ENCODE measurements at regions not wholly inside any gene's neighbourhood (a gene's known extent, or its start where the extent isn't known, plus 50 kb on each side); places are given as distances from the start of the nearest gene placed in this dataset.

DNA sequence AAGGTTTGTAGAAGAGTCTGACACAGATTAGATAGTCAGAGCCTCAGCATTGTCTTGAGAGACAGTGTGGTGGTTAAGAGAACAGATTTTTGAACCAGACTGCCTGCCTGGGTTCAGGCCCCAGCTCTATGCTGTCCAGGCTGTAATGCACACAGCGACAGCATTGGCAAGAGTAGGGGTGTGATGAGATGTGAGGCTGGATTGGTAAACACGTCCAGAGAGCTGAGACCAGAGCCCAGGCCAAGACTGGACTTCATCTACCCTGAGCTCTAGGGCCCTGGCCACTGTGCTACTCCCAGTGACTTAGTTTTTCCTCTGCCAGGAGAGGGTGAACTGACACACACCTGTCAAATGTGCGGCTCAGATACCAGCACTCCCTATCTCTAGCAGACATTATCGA is 360.4 kb downstream of the RPS24 start:
- no peak for DNase-seq
- no peaks in the 10 kb centered on the region for H3K9me3 ChIP-seq

DNA sequence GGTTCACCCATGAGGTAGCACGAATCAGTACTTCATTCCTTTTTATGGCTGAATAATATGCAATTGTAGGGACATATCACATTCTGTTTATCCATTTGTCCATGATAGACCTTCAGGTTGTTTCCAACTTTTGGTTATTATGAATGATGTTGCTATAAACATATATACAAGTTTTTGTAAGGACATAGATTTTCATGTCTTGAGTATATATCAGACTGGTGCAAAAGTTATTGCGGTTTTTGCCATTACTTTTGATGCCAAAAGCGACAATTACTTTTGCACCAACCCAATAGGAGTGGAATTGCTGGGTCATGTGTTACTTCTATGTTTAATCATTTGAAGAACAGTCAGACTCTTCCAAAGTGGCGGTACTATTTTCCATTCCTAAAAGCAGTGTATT is 361.5 kb downstream of the RPS24 start:
- DNase-seq = no peak
- H3K9me3 ChIP-seq = no peaks in the 10 kb centered on the region
- no peaks in the 10 kb centered on the region for H3K36me3 ChIP-seq
- no peak overlapping the region for H3K4me3 ChIP-seq
- no peaks in the 10 kb centered on the region for H3K27me3 ChIP-seq

More for the DNA sequence above, 360.4 kb downstream of the RPS24 start:
- Histone ChIP-seq H3K36me3 (no peaks in the 10 kb centered on the region), H3K4me3 (no peak overlapping the region), H3K27me3 (no peaks in the 10 kb centered on the region)

DNA sequence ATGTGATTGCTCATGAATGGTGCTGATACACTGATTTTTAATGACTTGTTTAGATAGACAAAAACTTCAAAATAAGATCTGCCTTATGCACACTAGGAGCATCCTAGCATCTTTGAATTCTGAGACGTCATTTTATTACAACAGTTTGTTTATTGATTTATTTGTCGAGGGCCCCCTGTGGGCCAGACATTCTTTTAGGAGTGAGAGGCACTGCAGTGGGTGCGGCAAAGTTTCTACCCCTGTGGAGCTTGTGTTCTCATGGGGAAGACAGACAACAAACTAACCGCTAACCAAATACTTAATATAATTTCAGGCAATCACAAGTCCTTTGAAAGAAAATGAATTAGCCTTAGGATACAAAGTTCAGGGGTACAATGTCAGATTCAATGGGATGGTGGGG is 363.1 kb downstream of the RPS24 start:
- Histone ChIP-seq H3K9me3 (no peaks in the 10 kb centered on the region), H3K36me3 (no peaks in the 10 kb centered on the region), H3K4me3 (no peak overlapping the region), H3K27me3 (no peaks in the 10 kb centered on the region)
- no peak for DNase-seq

DNA sequence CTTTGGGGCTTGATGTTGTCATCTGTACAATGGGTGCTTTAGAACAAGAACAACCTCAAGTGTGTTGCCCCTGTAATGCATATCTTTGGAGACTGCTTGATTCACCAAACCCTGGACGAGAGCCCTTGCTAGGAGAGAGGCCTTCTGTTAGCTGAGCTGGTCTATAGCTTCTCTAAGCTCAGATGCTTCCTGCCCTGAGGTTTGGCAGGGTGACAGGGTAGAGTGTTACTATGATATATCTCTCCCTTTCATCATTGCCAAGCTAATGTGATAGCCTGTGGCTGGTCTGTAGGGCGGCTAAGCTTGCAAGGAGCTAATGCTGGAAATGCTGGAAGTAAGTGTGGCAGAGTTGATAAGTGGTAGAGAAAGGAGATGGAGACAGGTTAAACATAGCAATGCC is 364.1 kb downstream of the RPS24 start:
- DNase-seq = peak; percentile 23

DNA sequence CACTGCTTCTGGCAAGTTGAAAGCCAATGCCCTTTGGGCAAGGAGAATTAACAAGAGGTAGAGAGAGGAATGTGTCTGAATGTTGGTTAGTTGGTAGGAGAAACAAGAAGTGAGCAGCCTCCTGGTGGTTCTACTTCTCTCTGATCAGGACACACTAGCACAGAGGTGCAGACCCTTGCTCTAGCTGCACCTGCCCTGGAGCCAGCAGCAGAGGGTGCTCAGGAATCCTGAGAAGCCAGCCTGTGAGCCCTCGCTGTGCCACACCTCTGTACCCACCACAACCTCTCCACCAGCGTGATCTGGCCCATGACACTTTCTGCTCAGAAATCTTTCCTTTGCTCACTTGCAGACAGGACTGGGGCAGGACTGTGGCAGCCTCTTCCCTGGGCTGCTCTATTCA is 364.7 kb downstream of the RPS24 start:
- Histone ChIP-seq H3K27me3 (no peaks in the 10 kb centered on the region), H3K4me3 (no peak overlapping the region), H3K36me3 (no peaks in the 10 kb centered on the region), H3K9me3 (no peaks in the 10 kb centered on the region)
- no peak for DNase-seq

More for the DNA sequence above, 364.1 kb downstream of the RPS24 start:
- H3K36me3 ChIP-seq = no peaks in the 10 kb centered on the region
- no peaks in the 10 kb centered on the region for H3K9me3 ChIP-seq
- H3K4me3 ChIP-seq = no peak overlapping the region
- no peaks in the 10 kb centered on the region for H3K27me3 ChIP-seq

DNA sequence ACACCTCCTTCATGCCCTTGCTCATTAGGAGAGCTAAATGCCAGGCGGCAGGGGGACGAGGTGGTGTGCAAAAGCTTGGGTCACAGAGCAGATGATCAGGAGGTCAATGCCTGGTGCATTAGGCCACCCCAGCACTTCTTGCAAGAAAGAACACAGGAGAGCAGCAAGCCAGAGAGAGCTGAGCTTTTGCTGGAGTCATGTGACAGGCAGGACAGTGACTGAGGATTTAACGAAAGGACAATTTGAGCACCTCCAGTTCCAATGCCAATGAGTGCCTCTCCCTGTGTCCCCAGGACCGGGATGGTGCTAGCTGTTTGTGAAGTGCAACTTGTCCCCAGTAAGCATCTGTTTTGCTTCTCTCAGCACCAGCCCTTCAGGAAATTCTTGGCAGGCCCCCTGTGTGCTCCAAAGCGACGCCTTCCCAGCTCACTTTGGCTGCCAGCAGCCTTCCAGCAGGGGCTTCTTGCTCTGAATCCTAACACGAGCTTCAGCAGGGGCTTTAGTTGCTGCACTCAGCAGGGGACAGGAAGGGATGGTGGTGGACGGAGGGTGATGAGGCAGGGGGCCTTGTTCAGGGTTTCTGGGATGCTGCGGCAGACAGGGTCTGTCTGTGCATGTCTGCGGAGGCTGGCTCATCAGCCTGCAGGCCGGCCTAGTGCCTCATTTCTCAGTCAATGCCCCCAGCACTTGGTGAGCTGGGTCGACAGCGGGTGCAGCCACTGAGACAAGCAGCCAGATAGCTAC is 368.1 kb downstream of the RPS24 start:
- no peaks in the 10 kb centered on the region for H3K27me3 ChIP-seq
- no peaks in the 10 kb centered on the region for H3K36me3 ChIP-seq
- DNase-seq = no peak

DNA sequence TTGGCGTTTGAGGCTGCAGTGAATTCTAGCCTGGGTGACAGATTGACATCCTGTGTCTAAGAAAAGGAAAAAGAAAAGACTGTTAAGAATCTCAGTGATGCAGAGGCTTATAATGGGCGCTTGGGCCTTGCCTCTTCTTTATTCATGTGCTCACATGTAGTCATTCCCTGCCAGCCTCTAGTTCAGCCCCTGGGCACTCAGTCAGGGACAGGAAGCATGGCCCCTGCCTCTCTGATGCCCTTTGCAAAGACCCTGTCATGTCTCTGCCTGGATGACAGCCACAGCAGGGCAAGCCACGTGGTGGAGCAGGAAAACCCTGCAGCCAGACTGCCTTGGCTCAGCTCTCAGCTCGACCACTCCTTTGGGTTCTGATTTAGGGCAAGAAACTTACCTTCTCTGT is 368.9 kb downstream of the RPS24 start:
- H3K27me3 ChIP-seq = no peaks in the 10 kb centered on the region
- DNase-seq = no peak
- no peaks in the 10 kb centered on the region for H3K36me3 ChIP-seq
- no peaks in the 10 kb centered on the region for H3K9me3 ChIP-seq
- no peak overlapping the region for H3K4me3 ChIP-seq

More for the DNA sequence above, 368.1 kb downstream of the RPS24 start:
- Histone ChIP-seq H3K9me3 (no peaks in the 10 kb centered on the region), H3K4me3 (no peak overlapping the region)

DNA sequence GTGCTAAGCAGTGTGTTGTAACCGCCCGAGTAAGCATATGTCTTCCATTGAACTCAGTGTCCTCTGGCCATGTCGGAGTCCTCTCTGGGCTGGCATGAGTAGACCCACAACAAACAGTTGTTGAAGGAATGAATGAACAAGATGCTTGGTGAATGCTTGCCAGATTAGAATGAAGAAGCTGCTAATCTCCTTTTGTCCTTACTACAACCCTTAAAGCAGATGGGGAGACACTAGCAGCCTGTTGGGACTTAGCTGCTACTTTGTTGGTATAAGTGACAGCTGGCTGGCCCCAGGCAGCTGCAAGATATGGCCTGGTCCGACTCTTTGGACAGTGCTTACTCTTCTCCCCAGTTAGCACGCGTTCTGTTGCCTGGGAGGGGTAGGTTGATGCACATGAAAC is 370.1 kb downstream of the RPS24 start:
- no peak for DNase-seq
- Histone ChIP-seq H3K4me3 (no peak overlapping the region), H3K9me3 (no peaks in the 10 kb centered on the region), H3K27me3 (no peaks in the 10 kb centered on the region), H3K36me3 (no peaks in the 10 kb centered on the region)

DNA sequence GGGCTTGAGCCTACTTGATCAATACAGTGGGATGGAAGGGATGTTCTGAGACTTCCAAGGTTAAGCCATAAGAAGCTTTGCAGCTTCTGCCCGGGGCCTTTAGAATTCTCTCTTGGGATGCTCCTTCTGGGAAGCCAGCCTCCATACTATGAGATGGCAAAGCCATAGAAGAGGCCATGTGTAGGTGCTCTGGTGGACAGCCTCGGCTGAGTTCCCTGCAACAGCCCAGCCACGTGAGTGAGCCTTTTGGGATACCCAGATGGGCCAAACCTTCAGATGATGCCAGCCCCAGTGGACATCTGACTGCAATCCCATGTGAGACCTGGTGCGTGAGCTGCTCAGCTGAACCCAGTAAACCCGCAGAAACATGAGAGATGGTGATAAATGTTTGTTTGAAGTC is 370.6 kb downstream of the RPS24 start:
- no peak overlapping the region for H3K4me3 ChIP-seq
- no peaks in the 10 kb centered on the region for H3K27me3 ChIP-seq
- H3K9me3 ChIP-seq = no peaks in the 10 kb centered on the region
- no peak for DNase-seq
- H3K36me3 ChIP-seq = no peaks in the 10 kb centered on the region

DNA sequence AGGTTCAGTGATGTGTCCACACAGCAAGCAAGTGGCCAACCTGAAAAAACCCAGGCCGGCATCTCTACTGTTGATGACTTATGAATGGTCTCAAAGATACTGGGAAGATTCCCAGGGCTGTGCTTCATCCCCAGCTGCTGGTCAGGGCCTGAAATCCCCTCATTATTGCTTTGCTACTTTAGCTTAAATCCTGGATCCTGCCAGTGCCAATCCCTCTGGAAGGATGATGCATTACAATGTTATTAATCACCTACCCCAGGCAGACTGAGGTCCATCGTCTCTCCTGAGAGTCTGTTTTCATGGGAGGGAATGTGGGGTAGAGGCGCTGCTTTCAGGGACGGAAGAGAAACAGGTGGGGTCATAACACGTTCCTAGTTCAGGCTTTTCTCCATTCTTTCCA is 371.6 kb downstream of the RPS24 start:
- no peaks in the 10 kb centered on the region for H3K27me3 ChIP-seq
- no peaks in the 10 kb centered on the region for H3K36me3 ChIP-seq
- DNase-seq = peak; percentile 80
- H3K9me3 ChIP-seq = no peaks in the 10 kb centered on the region
- H3K4me3 ChIP-seq = no peak overlapping the region

DNA sequence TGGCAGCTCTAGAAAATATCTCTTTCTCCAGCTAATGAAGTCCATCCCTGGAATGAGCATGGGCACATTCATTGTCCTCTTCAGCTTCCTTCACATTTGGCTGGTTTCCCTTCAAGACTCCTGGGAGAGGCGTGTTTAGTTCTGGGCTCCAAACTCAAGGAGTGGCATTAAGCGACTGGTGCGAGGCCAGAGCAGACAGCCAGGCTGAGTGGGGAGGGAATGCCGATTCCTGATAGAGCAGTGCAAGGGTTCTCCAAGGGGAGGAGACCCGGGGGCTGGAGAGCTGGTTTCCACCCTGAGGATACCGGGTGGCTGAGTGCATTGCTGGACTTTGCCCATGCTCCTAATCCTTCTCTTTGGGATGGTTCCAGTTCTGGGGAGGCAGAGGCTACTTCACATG is 372.1 kb downstream of the RPS24 start:
- H3K36me3 ChIP-seq = no peaks in the 10 kb centered on the region
- no peak overlapping the region for H3K4me3 ChIP-seq
- H3K27me3 ChIP-seq = no peaks in the 10 kb centered on the region
- DNase-seq = peak; percentile 83
- H3K9me3 ChIP-seq = no peaks in the 10 kb centered on the region

DNA sequence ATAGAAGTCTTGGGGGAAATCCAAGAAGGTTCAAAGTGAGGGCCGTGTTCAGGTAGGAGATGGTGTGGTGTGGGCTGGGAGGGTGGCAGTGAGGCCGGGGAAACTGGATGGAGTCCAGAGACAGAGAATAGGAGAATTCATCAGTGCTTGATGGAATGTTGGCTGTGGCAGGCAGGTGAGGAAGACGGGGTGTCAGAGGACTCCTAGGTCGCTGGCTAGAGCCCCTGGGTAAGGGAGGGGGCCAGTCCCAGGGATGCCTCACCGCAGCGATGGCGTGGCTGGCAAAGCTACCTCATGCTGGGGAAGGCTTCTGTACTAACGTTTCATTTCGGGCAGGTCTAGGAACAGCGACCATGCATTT is 373.0 kb downstream of the RPS24 start:
- H3K4me3 ChIP-seq = no peak overlapping the region
- DNase-seq = no peak
- no peaks in the 10 kb centered on the region for H3K36me3 ChIP-seq
- no peaks in the 10 kb centered on the region for H3K9me3 ChIP-seq
- no peaks in the 10 kb centered on the region for H3K27me3 ChIP-seq

DNA sequence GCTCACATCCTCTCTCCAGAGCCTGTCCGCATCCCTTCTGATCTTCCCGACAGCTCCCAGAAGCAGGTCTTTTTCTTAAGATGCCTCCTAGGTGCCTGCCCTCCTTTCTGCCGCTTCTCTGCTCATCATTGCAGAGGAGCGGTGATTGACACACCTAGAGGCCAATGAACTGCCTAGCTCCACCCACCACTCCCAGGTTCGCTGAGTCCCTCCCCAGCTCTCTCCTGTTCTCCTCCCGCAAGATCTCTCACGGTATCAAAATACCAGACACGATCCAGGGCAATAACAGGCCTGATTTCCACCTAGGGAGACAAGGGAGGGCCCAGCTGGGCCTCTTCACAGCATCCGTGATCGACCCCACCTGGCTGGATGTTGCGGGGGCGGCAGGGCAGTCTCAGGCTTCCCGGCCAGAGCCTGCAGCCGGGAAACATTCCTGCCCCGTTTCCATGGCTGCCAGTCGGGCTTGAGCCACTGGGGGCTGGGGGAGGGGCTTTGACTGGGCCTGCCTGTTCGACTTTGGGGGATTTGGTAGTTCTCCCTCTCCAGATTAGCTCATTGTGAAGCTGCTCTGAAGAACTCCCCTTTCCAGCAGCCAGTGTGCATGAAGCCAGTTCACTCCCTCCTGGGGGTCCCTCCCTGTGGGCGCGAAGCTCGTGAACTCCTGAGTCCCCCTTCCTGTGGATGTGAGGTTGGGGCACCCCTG is 373.5 kb downstream of the RPS24 start:
- no peak overlapping the region for H3K4me3 ChIP-seq
- peak; percentile 23 for DNase-seq
- H3K36me3 ChIP-seq = no peaks in the 10 kb centered on the region
- H3K27me3 ChIP-seq = no peaks in the 10 kb centered on the region
- no peaks in the 10 kb centered on the region for H3K9me3 ChIP-seq

DNA sequence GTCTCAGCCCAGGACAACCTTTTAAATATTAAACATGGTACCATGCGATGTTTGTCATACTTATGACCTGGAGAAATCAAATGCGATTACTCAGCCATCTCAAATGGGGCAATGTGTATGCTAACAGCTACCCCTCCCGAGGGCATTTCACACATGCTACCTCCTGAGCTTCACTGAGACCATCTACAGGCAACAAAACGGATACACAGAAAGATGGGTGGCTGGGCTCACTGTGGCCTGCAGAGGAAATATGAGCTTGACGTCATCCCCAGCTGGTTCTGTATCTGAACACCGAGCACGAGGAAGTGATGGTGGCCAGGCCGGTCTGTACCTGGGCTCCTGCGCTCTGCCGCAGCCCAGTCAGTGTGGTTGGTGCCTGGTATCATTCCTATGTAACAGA is 374.3 kb downstream of the RPS24 start:
- DNase-seq = no peak
- Histone ChIP-seq H3K9me3 (no peaks in the 10 kb centered on the region), H3K4me3 (no peak overlapping the region), H3K27me3 (no peaks in the 10 kb centered on the region), H3K36me3 (no peaks in the 10 kb centered on the region)

DNA sequence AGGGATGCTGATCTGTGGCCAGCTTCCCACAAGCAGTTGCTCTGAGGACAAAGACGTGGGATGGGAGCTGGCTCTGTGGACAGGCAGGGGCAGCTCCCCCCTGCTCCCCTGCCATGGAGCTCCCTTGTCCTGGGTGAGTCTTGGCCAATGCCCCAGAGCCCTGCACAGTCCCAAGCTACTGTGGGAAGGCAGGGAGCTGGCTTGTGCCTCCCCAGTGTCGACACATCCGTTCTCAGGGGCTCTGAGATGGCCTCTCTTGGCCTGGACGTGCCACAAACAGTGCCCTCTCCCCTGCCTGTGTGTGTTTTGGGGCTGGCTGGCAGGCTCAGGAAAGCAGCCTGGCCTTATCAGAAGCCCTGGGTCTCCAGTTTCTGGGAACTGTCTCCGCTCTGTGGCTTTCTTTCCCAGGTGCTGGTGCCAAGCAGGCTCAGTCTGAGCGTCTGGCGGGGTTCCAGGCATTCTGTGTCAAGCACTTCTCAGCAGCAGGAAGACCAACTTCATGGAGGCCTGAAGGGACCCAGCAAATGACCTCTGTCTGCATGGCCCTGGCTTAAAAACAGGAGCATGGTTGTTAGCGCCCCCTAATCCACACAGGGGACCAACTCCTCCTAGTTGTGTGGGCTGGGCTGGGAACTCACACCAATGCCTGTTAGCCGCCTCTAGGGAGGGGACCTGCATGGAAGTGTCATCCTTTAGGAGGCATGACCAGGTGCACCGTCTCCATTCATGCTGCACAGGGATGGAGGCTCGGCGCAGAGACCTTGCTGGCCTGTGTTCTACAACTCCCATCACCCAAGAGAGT is 375.2 kb downstream of the RPS24 start:
- Histone ChIP-seq H3K9me3 (no peaks in the 10 kb centered on the region), H3K4me3 (no peak overlapping the region), H3K36me3 (no peaks in the 10 kb centered on the region), H3K27me3 (no peaks in the 10 kb centered on the region)
- DNase-seq = peak; percentile 82

DNA sequence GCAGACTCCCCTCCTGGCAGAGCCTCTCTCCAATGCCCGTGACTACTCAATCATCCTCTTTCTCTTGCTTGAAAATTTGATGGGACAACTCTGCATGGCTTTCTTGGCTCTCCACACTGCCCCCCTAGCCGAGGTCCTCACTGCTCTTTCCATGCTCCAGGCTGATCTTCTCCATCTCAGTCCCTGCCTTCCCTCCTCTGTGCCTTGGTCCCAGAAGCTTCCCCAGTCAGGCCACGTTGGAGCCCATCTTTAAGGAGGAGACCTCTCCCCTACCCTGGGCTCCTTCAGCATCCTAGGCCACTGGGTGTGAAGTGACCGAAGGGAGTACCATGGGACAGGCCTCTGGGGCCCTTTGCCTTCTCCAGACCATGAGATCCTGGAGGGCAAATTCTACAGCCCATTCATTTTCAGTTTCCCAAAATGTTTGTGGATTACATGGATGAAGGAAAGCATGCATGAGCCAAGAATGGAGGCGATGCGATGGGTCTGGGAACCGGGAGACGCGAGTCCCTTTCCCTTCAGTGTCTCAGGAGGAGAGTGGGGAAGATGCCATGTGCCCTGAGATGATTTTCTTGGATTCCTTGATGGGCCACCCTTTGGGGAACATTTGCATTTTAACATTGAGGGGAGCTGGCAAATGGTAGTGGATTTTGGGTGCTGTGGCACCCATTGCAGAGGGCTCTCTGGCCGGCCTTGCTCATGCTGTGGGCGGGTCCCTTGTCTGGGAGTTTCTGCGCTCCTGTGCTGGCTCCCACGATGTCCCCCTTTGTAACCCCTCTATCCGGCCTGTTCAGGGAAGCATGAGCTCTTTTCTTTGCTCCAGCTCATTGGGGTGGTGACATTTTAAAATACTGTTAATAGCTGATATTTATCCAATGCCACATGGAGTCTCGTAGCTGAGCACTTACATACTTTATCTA is 376.6 kb downstream of the RPS24 start:
- H3K9me3 ChIP-seq = no peaks in the 10 kb centered on the region
- no peak for DNase-seq
- H3K4me3 ChIP-seq = no peak overlapping the region
- no peaks in the 10 kb centered on the region for H3K36me3 ChIP-seq
- H3K27me3 ChIP-seq = no peaks in the 10 kb centered on the region

DNA sequence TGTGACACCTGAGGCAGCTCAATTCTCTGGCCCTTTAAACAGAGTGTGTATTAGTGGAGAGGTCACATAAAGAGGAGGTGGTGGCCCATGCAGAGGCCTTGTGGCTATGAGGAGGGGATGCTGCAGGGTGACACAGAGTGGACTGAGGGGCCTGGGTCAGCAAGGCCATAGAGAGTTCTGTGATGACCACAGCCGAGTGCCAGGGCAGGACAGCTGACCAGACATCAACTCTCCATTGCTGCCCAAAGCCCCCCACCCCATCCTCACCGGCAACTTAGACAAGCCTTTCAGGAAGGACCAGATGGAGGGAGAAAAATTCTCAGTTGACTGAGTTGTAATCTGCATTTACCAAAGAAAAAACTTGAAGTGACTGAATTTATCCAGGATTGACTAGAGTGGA is 378.1 kb downstream of the RPS24 start:
- no peaks in the 10 kb centered on the region for H3K36me3 ChIP-seq
- H3K27me3 ChIP-seq = no peaks in the 10 kb centered on the region
- no peak for DNase-seq
- H3K4me3 ChIP-seq = no peak overlapping the region
- no peaks in the 10 kb centered on the region for H3K9me3 ChIP-seq
